ENCODE measurements at regions not wholly inside any gene's neighbourhood (a gene's known extent, or its start where the extent isn't known, plus 50 kb on each side); places are given as distances from the start of the nearest gene placed in this dataset.

DNA sequence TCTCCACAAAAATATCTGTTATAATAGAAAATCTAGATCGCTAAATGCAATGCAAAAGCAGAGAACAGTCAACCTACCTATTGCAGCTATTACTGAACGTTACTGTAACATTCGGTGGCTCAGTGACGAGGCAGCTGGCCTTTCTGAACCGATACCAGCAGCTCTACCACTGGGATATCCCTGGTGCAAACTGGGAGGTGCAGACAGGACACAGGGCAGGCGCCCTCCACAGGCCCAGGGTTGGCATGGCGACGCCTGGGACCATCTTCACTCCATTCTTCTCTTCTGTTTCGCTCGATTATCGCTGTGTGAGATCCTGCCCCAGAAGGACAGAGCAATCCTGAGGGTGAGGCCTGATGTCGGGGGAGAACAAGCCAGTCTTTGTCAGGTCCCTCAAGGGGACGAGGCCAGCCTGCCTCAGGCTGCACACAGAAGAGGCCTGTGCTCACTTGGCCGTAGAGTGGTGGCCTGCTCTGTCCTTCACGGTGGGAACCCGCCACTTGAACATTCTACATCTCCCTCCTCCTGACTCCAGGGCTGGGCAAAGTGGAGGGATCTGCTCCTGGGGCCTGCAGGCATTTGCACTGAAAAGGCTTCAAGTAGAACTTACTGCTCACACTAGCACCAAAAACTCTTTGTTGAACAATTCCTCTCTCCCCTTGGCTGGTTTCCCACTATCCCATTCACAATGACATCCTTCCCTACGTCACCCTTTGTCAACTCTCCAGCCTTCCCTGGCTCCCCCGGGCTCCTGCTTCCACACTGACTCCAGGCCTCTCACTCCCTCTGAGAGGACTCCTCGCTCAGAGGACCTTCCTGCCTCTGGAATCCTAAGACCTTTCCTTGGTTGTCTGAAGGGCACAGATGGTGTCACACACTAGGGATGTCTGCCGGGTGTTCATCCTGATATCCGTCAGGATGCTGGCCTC lies 49.7 kb downstream of the CYRIA start:
- no peak for DNase-seq (ENCODE audit: low read depth, low spot score)

DNA sequence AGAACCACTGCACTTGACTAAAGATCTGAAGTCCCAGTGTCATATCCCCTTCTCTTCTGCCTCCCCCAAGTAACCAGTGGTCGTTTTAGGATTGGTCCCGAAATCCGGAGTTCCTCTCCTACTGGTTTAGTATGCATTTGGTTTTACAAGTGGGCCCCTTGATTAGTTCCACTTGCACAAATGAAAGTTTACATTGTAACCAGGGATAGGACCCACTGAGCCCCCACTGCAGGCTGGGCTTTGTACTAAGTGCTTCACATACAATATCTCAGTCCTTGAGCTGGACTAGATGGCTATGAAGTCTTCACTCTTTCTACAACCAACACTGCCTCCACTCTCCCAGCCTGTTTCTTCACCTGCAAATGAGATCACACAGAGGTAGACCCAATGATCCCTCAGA lies 50.4 kb downstream of the CYRIA start:
- no peak for DNase-seq (ENCODE audit: low read depth, low spot score)

DNA sequence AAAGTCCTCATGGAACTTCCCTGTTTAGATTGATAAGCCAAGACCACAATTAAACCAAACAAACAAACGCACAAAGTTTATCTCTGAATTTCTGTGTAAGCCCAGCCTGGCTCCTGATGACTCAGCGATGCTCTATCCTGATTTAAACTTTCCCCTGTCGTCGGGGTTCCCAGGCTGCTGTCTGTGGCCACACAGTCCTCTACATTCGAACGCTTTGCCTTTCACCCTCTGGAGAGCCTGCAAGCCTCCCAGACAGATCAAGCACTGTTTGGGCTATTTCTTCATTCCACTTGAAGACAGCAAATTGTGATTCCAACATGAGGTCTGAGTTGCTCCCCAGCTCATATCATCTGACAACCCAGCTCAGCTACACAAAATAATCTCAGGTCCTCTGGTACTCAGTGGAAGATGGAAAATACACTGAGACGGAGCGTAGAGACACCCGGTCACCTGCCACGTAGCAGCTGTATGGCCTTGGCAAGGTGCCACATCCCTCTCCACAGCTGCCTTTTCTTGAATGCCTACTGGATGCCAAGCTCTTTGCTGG lies 51.2 kb downstream of the CYRIA start:
- no peak for DNase-seq (ENCODE audit: low read depth, low spot score)

DNA sequence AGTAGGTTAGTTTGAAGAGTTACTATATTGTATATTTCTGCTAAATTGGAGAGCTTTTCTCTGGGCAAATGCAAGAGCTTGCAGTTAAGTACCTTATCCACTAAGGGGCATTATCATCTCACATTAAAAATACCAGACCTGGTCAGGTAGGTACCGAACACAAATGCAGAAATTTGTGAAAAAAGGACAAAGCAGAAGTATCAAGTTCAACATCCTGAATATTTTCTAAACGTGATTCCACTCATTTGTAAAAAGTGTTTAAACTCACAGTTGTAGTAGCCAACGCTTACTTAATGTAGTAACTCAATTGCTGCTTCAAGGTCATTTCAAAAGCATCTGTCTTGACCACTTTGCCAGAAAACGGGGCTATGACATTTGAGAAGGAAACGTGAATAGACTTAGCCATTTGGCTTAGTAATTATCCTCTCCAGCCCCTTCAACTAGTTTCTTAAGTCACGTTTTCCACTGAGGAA lies 52.1 kb downstream of the CYRIA start:
- DNase-seq (ENCODE audit: low read depth, low spot score), result no peak

DNA sequence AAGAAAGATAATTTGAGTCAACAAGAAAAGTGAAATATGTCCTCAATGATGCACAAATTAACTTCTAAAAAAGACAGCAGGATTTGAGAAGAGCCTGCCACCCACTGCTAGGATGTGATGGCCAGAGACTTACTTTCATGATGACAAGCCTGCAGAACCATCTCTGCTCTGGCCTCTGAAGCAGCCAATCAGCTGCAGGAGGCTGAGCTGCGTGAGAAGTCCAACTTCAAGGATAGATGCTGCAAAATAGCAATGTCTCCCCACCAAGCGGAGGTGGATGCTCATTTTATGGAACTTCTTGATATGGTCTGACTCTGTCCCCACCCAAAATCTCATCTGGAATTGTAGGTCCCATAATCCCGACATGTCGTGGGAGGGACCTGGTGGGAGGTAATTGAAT lies 53.1 kb downstream of the CYRIA start:
- no peak for DNase-seq (ENCODE audit: low read depth, low spot score)

DNA sequence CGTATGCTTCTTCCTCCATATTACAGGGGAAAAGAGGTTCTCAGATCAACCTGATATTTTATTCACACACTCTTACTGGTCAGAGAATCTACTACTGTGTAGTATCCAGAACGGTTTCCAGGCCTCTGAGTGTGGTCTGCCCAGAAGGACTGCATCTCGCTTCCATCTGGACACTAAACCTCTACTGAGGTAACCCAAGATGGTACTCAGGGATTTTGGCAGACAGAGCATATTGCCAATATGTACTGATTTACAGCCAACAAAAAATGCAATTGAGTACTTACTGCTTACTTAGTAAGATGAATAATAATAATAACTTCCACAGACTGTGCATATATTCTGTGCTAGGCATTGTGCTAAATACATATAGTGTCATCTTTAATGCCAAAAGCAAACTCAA lies 55.8 kb downstream of the CYRIA start:
- no peak for DNase-seq (ENCODE audit: low read depth, low spot score)

DNA sequence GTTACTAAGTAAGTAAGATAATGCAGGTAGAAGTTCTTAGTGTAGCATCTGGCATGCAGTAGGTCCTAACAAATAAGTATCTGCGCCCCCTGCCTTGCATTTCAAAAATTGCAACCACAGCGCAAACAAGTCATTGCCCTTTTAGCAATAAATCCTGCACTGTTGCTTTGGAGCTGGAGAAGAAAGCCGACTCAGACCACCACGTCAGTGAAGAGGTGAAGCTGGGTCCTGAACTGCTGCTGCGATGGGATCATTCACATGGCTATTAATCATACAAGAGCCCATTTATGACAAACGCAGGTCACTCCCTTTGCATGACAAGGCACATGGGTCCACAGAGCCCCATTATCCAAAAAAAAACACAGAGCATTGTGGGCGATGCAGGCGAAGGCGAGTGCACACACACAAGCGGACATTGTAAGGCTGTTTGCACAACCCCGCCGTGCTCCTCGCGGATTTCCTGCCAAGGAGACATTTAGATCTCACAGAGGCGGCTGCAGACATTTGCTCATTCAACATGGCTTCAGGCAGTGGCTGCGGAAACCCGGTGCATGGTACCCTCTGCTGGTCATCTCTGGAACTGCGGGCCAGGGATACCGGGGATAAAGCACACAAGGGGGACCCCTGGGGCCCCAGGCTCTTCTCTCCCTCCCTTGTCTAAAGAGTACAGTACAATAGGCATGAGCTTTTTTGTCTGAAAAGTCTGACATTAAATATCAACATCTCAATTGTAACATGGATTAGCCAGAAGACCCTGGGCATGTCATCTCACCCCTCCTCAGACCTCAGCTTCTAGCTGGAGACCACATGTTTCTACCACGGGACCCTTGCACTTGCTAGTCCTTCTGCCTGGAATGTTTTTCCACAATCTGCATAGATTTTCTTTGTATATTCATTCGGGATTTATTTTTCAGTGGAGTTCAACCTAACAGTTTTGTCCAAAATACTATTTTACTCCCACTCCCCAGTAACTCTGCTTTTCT lies 56.7 kb downstream of the CYRIA start:
- peak; percentile 36 for DNase-seq (ENCODE audit: low read depth, low spot score)

DNA sequence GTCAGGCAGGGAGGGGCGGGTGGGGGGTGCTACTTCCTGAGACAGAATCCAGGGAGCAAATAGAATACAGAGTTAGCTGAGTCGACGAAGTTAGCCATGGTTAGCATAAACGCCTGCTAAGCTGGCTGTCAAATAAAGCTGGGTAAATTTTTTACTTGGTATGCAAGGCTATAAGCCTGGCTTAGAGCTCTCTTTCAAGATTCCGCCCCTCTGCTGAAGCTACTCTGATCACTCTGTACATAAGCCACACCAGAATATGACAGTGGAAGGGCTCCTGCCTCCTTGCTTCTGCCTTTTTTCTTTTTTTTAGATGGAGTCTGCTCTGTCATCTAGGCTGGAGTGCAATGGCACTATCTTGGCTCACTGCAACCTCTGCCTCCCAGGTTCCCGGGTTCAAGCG lies 58.3 kb downstream of the CYRIA start:
- no peak for DNase-seq (ENCODE audit: low read depth, low spot score)

DNA sequence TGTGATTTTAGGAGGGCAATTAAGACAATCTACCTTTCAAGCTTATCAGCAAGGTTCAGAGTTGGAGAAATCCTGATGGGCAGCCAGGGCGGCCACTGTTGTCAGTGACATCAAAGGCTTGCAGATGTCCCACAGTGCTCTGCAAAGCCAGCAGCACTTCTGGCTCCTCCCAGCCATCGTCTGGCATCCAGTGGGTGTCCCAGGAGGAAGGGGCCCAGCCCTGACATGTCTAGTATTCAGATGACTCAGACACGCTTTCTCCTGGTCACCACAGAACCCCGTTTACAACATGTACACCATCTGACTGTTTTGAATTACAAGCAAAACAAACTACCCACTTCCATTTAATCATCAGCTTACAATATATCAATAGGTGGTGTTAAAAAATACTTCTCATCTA lies 61.4 kb downstream of the CYRIA start:
- DNase-seq (ENCODE audit: low read depth, low spot score), result no peak

DNA sequence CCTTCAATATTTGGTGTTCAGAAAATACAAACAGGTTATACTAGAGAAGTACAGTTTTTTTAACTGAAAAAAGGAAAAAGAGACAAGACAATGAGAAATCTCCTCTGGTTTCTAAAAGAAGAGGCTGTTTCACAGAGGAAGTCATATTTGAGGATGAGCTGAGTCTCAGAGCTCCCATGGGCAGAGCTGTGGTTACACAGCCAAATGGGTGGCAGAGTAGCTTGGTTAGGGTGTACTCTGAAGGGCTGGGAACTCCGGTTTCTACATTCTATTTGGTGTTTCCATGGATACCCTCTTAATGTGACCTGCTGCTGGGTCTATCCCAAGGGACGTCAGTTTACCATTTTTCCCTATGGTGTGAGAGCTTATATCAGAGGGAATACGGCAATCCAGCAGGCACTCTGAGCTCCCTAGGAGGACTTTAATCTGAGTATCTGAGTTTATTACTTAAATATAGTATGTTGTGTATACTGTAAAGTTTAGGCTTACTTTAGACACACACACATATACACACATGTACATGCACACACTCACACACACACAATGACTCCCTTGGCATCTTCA lies 74.2 kb downstream of the CYRIA start:
- no peak for DNase-seq (ENCODE audit: low read depth, low spot score)

DNA sequence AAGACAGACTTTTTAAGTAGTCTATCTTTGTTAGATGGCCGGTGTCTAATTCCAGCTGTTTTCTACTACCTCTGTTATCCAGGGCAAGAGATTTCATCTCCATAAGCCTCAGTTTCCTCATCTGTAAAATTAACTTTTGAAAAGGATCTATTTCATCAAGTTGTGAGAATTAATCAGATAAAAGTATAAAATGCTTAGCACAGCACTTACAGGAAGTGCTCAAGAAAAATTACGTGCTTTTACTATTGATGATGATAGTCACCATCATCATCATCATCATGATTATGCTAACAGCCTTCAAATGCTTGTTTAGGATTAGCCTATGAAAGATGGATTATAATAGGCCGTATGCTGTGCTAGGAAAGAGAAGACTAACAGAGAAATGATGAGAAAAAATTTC lies 76.2 kb downstream of the CYRIA start:
- no peak for DNase-seq (ENCODE audit: low read depth, low spot score)

DNA sequence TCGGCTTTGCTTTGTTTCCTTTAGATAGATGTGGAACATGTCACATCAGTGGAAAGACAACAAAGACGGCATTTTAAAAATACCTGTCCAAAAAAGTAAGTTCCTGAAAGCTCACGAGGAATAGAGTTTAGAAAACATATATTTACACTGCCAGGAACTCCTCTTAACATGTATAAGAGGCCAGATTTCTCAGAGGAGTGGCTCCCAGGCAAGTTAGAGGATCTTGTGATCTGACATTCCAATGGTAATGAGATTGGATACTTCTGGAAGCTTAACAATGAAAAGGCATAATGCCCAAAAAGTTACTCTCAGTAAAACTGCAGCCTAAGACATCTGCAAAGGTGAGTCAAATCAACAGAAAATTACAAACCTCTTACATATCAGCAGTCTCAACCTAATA lies 77.1 kb downstream of the CYRIA start:
- no peak for DNase-seq (ENCODE audit: low read depth, low spot score)

DNA sequence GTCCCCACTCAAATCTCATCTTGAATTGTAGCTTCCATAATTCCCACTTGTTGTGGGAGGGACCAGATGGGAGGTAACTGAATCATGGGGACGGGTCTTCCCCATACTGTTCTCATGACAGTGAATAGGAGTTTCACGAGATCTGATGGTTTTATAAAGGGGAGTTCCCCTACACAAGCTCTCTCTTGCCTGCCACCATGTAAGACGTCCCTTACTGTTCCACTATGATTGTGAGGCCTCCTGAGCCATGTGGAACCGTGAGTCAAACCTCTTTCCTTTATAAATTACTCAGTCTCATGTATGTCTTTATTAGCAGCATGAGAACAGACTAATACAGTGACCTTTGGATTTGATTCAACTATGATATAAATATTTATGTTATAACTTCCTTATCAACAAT lies 78.0 kb downstream of the CYRIA start:
- DNase-seq (ENCODE audit: low read depth, low spot score), result no peak

DNA sequence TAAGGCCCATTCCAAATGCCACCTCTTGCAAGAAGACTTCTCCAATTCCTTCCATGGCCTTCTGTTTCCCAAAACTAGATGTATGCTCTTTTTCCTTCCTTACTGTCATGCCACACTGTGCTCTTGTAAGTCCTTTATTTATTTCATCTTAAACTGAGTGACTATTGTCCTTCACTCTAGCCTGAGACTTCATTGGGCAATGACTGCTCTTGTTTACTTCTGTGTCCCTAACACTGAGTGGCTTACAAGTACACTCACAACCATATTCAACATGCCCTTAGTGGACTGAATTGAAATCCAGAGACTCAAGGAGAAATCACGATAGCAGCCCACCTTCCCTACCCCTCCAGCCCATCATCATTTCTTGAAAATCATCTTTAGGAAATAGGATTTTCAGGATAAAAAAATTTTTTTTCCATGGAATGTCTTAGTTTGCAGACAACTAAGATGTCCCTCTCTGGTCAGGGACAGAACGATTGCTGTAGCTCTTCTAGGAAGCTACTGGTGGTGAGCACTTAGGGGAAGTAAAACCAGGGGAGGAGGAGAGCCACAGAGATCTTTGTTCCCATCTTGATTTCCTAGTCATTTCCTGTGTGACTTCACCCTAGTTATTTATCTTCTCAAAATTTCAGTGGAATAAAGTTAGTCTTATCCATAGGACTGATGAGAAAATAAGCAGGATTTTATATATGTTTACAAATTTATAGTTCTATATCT lies 80.7 kb downstream of the CYRIA start:
- no peak for DNase-seq (ENCODE audit: low read depth, low spot score)

DNA sequence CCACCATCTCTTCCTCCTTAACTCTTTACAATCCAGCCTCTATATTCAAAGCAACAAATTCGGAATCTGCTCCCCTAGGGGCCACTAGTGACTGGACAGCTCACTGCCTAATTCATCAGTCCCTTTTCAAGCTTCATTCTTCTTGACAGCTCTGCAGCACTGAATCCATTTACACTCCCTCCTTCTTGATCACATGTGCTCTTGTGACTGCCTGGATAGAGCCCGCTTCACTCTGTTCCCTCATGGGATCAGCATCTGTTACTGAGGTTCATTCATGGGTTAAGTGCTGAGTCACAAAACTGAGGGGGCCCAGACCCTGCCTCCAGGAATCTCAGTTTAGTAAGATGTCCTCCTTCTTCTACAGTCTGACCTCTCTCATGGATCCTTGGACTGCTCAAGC lies 81.5 kb downstream of the CYRIA start:
- no peak for DNase-seq (ENCODE audit: low read depth, low spot score)

DNA sequence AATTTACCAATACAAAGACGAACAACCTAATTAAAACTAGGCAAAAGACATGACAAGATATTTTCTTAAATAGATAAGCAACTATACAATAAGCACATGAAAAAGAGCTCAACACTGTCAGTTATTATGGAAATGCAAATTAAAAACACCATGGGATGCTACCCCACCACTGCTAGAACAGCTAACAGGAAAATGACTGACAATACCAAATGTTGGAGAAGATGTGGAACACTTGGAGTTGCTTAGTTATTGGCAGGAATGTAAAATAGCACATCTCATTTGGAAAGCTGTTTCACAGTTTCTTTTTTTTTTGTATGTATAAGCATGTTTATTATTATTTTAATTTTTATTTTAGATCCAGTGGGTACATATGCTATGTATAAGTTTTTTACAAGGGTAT lies 84.4 kb downstream of the CYRIA start:
- DNase-seq (ENCODE audit: low read depth, low spot score), result no peak

DNA sequence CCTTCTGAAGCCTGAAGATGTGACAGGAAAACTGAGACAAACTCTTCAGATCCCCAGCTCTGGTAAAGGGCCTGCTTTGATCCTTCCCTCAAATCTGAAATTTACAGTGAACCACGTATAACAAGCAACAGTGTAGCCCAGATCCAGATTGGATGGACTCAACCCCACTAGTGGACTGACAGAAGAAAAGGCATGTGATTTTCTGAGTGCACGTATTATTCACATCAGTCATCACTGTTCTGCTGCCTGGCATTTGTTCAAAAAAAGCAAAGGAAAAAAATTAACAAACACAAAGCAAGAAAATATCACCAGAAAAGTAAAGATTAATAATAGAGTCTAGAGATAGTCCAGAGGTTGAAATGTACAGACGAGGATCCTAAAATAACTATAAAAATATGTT lies 87.6 kb downstream of the CYRIA start:
- peak; percentile 17 for DNase-seq (ENCODE audit: low read depth, low spot score)

DNA sequence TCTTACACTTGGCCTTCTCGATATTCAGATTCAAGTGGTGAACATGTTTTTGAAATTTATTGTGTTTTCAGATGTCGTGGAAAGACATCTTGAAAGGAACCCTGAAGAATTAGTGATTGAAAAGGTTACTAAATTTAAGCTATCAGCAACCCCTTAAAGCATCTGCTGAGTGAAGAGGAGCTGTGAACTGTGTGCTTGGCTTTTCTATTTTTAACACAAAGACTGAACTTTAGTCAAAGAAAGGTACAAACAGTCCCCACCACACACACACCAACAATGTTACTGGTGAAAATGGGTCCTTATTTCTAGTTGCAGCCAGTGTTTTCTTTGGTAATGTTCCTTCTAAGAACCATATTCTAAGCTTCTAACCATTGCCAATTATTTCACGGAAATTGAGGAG lies 95.1 kb downstream of the CYRIA start:
- no peak for DNase-seq (ENCODE audit: low read depth, low spot score)

DNA sequence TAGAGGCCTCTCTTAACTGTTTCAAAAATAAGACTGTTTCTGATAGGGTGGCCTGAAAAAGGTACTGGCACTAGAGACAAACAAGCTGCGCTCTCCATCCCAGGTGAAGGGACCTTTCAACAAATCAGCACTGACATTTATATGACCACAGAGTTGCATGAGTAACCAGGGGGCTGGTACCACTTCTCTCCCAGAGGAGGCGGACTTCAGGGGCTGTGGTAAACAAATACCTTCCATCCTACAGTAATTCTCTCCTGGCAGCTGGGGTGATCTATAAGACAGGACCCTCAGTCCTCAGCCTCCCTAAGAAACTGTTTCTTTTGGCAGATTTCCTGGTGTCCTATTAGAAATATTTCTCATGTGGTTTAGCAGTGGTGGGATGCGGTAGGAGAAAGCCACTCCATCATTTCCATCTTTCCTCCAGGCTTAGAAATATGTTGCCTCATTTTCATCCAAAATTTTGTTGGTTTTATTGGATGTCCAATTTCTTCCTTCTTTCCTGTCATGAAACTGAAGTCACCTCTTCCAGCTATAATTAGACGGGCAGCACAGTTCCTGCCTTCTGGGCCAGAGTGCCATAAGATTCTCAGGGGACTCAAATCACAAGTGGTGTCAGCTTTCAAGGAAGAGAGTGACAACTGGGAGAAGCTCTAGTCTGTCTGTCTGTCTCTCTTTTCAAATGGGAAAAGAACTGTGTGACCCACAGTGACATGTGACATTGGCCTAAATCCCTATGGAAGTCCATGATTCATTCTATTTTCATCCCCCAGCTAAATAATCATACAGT lies 96.4 kb downstream of the CYRIA start:
- DNase-seq (ENCODE audit: low read depth, low spot score), result no peak

DNA sequence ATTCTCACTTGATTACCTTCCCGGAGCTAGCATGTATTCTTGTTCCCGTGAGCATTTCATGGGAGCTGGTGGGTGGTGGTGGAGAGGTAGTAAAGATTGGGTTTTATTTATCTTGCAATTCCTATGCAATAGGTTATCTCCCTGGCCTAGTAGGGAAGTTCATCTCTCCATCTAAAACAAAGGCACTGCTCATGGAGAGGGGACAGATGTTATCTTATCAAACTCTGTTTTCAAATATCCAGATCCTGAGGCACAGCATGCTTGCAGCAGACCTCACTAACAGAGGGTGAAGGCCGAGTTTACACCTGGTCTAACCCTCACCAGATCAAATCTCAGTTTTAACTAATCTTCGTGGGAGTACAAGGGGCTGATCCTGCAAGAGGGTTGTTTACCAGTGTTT lies 98.9 kb downstream of the CYRIA start:
- DNase-seq (ENCODE audit: low read depth, low spot score), result no peak
